Psoas muscle (tissue), 7 donors: ENCODE measurements at regions not wholly inside any gene's neighbourhood (a gene's known extent, or its start where the extent isn't known, plus 50 kb on each side); places are given as distances from the start of the nearest gene placed in this dataset.

ENCODE experiments used
- ATAC-seq, 4 donors: fragments of 200-7000 bp; cut with Tn5 transposase; one replicate each; pipeline ENCODE4 v1.9.1; 2020; ENCODE audit warnings: moderate library complexity in 3 of 4, mild to moderate bottlenecking in 2 of 4
- DNase-seq, 2 donors: peaks; one replicate each; pipeline ENCODE4 v3.0.0-alpha.2; 2020
- H3K27ac ChIP-seq: fragments of 200-600 bp; one replicate; pipeline ENCODE4 v1.8.0; 2022
- H3K27me3 ChIP-seq, 3 donors: fragments of 200-600 bp in 1 of 3; one replicate each; pipeline versions ENCODE4 v1.6.1 to v1.8.0; 2013 to 2022; ENCODE audit warnings: low read length in 2 of 3, mild to moderate bottlenecking in 2 of 3, moderate library complexity in 1 of 3; ENCODE audit not compliant: insufficient read depth in 3 of 3
- H3K36me3 ChIP-seq, 2 donors: fragments of 200-600 bp in 1 of 2; one replicate each; pipeline versions ENCODE4 v1.6.1 to v1.8.0; 2013 to 2022; ENCODE audit warnings: low read depth in 1 of 2, mild to moderate bottlenecking in 1 of 2, moderate library complexity in 1 of 2; ENCODE audit not compliant: insufficient read depth in 1 of 2
- H3K4me1 ChIP-seq: fragments of 200-600 bp; one replicate; pipeline ENCODE4 v1.8.0; 2022
- H3K4me3 ChIP-seq: fragments of 200-600 bp; one replicate; pipeline ENCODE4 v1.8.0; 2022; ENCODE audit warnings: mild to moderate bottlenecking
- H3K9me3 ChIP-seq: fragments of 200-600 bp; one replicate; pipeline ENCODE4 v1.8.0; 2022
- WGBS, 3 donors: extraction: QIAGEN DNeasy Blood & Tissue Kit; methylation state at CpG; one replicate each; pipeline versions ENCODE4 v1.1.6 to v1.1.7; 2013; 5-methylcytosine and 5-hydroxymethylcytosine counted together
- intact Hi-C, 2 donors: fragments of 100-400 bp; cut with DNase I; formaldehyde crosslinking; loops; one replicate each; pipeline versions ENCODE4 v1.11.0 to v1.14.2; 2022
- TF ChIP-seq, protein P1 (sequence below): fragments of 200-600 bp; IDR thresholded peaks from one replicate; pipeline ENCODE4 v1.8.0; 2022; ENCODE audit warnings: antibody characterized with exemption
- donor health status: healthy with polysubstance abuse.
- donor health status: DM: no; HTN: no; CAD: no; lungs with moderate emphysema.
- donor health status: Bipolar disorder and iron deficiency.
- donor health status: healthy.
- donor health status: DM: yes; HTN: yes; CAD: no.
- donor health status: DM: no; HTN: no; CAD: no.
- donor health status: DM: yes; HTN: yes; CAD: no.

DNA sequence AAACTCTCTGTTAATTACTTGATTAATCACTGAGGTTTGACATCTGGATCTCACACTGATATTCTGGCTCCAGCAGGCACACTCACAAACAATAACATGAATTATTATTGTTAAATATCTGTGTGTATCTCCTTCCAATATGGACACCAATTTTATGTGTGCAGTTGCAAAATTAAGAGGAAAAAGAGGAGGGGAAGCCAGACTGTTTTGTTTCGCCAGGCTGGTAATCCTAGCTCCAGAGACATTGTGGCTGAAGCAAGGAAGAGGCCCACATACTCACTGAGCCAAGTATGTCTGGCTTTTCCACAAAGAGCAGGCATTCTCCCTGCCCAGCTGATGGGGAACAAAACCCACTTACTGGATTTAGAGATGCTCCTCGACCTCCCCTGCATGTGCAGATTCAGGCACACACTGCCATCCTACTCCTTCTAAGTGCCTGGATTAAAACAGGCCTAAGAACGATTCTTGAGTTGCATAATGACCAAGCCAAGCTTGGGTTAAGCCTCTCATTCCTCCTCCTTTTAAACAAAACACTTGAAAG, 181.9 kb downstream of the ESM1 start:
- H3K27me3 ChIP-seq, result no peaks in the 10 kb centered on the region
- TF ChIP-seq, protein P1, sequence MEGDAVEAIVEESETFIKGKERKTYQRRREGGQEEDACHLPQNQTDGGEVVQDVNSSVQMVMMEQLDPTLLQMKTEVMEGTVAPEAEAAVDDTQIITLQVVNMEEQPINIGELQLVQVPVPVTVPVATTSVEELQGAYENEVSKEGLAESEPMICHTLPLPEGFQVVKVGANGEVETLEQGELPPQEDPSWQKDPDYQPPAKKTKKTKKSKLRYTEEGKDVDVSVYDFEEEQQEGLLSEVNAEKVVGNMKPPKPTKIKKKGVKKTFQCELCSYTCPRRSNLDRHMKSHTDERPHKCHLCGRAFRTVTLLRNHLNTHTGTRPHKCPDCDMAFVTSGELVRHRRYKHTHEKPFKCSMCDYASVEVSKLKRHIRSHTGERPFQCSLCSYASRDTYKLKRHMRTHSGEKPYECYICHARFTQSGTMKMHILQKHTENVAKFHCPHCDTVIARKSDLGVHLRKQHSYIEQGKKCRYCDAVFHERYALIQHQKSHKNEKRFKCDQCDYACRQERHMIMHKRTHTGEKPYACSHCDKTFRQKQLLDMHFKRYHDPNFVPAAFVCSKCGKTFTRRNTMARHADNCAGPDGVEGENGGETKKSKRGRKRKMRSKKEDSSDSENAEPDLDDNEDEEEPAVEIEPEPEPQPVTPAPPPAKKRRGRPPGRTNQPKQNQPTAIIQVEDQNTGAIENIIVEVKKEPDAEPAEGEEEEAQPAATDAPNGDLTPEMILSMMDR, result no peak
- H3K9me3 ChIP-seq, result no peaks in the 10 kb centered on the region
- no peak for ATAC-seq
- no peak for DNase-seq
- 39 to 49% (median 41%) methylated on average over 3 of the region's 3 CpGs for WGBS, 3 donors
- no peak overlapping the region for H3K27ac ChIP-seq
- no peak overlapping the region for H3K4me3 ChIP-seq
- H3K36me3 ChIP-seq, result no peaks in the 10 kb centered on the region
- intact Hi-C loops, result no loop called here
- no peaks in the 10 kb centered on the region for H3K4me1 ChIP-seq

DNA sequence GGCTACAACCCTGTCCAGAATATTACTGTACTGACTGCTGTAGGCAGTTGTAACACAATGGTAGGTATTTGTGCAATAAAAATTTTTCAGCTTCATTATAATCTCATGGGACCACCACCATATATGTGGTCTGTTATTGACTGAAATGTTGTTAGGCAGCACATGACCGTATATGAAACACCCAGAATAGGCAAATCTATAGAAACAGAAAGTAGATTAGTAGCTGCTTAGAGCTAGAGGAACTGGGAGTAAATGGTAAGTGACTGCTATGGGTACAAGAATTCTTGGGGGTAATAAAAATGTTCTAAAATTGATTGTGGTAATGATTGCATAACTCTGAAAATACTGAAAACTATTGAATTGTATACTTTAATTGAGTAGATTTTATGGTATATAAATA, 185.7 kb downstream of the ESM1 start:
- TF ChIP-seq, protein P1, result no peak
- 90 to 95% (median 91%) methylated on average over 1 of the region's 1 CpG for WGBS, 3 donors
- Histone ChIP-seq H3K36me3 (no peaks in the 10 kb centered on the region), H3K4me1 (no peaks in the 10 kb centered on the region), H3K27ac (no peak overlapping the region), H3K4me3 (no peak overlapping the region), H3K27me3 (no peaks in the 10 kb centered on the region), H3K9me3 (no peaks in the 10 kb centered on the region)
- ATAC-seq, result no peak
- intact Hi-C loops, result no loop called here
- DNase-seq, result no peak

DNA sequence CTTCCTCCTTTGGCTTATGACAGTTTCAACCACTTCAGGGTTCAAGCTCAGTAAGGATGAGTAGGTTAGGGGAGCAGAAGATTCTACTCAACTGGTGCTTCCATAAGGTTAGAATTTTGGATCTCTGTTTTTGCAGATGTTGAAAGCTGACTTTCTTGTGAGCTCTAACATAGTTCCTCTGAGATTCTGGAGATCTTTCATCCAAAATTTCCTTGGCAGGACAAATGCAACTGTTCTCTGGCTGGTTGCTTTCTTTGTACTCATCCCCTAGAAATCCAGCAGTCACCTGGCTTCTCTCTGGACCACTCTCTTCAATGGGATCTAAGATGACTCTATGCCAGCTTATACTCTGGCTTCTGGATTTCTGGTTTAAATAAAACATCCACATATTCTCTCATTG, 189.6 kb downstream of the ESM1 start:
- Histone ChIP-seq H3K4me1 (no peaks in the 10 kb centered on the region), H3K4me3 (no peak overlapping the region), H3K27me3 (no peaks in the 10 kb centered on the region), H3K9me3 (no peaks in the 10 kb centered on the region), H3K36me3 (no peaks in the 10 kb centered on the region), H3K27ac (no peak overlapping the region)
- TF ChIP-seq, protein P1, result no peak
- no peak for DNase-seq
- ATAC-seq, result no peak
- intact Hi-C loops, result no loop called here

DNA sequence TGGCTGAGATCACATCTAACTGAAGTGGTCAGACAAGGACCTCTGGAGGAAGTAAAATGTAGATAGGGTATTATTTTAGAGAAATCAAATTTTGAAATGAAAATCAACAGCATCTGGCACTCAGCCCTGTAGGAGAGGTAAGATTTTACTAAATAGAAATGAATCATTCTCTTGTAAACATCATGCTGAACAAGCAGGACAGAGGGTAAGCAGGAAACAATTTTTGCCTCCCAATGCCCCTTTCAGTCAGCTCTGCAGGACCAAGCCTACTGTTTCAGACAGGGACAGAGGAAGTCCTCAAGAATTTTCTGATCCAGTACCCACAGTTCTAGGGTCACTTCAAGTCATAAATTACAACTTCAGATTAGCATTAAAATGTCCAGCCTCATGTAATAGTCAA, 190.1 kb downstream of the ESM1 start:
- Histone ChIP-seq H3K4me3 (no peak overlapping the region), H3K27ac (no peak overlapping the region), H3K36me3 (no peaks in the 10 kb centered on the region), H3K4me1 (no peaks in the 10 kb centered on the region), H3K27me3 (no peaks in the 10 kb centered on the region), H3K9me3 (no peaks in the 10 kb centered on the region)
- ATAC-seq (no peak), DNase-seq (no peak)
- TF ChIP-seq, protein P1, result no peak
- intact Hi-C loops, result no loop called here
